Left ventricle myocardium superior (tissue), 1 donor: ENCODE measurements at regions not wholly inside any gene's neighbourhood (a gene's known extent, or its start where the extent isn't known, plus 50 kb on each side); places are given as distances from the start of the nearest gene placed in this dataset.
"Not testable (repeated sequence)": the region's sequence is repeated elsewhere in the genome, so short reads cannot be mapped to it uniquely, and the experiment has no call there.

Experiments
- ATAC-seq: fragments of 200-7000 bp; cut with Tn5 transposase; one replicate; pipeline ENCODE4 v1.9.1; 2020; ENCODE audit warnings: mild to moderate bottlenecking, moderate library complexity
- DNase-seq: peaks from one replicate; pipeline ENCODE4 v3.0.0-alpha.2; 2020
- intact Hi-C: fragments of 100-400 bp; cut with micrococcal nuclease; formaldehyde crosslinking; loops from one replicate; pipeline ENCODE4 v1.11.0; 2022
- donor health status: DM: no; HTN: yes; CAD: no; lungs with severe emphysema.

DNA sequence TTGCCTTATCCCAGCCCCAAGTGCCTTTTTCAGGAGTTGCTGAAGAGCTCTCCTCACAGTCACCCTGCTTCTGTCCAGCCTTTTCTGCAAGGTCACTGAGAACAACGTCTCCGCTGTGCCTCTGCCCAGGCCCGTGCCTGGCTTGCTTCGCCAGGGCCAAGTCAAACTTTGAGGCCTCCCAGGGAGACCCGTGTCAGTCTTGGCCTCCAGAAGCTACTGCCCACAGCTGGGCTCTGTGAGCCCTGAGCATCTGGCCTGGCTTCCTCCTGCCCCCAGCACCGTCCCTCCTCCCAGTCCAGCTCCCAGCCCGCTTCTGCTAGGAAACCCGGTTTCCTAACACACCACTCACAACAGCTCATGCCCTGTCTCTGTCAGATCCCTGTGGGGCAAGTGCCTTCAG is 165.9 kb downstream of the TEX29 start:
- ATAC-seq, result no peak
- intact Hi-C loops, result no loop called here
- DNase-seq, result no peak

GRCh38 chr13:111486801-111487200 is 166.4 kb downstream of the TEX29 start:
- no peak for ATAC-seq
- intact Hi-C loops, result no loop called here

GRCh38 chr13:111488486-111489132 is 168.2 kb downstream of the TEX29 start:
- DNase-seq (no peak), ATAC-seq (no peak)
- intact Hi-C loops, result no loop called here

More at GRCh38 chr13:111486801-111487200, 166.4 kb downstream of the TEX29 start:
- no peak for DNase-seq

DNA sequence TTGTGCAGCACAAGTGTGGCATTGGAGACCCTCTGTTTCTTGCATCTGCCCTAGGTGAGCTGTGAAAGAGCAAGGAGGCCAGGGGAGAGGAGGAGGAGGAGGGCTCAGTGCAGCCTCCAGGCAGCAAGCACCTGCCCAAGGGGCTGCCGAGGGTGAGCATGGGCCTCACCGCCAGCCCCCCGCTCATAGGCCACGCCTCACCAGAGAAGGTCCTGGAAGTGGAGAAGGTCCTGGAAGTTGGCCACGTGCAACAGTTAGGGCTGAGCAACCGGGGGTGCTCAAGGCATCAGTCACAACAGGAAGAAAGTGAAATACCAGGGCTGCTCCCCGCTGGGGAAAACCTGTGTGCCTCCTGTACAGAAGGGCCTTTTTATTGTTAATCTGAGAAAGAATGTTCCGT is 168.9 kb downstream of the TEX29 start:
- DNase-seq (no peak), ATAC-seq (no peak)
- intact Hi-C loops, result no loop called here

GRCh38 chr13:111490611-111491010 is 170.2 kb downstream of the TEX29 start:
- DNase-seq, result no peak

GRCh38 chr13:111491021-111491420 is 170.6 kb downstream of the TEX29 start:
- no peak for ATAC-seq
- DNase-seq, result no peak
- intact Hi-C loops, result no loop called here

More at GRCh38 chr13:111490611-111491010, 170.2 kb downstream of the TEX29 start:
- ATAC-seq, result no peak
- intact Hi-C loops, result no loop called here

- ATAC-seq (no peak), DNase-seq (no peak)
- intact Hi-C loops, result no loop called here
These were observed 171.2 kb downstream of the TEX29 start for GRCh38 chr13:111491659-111492058.

GRCh38 chr13:111492341-111492950 is 172.0 kb downstream of the TEX29 start:
- ATAC-seq (no peak), DNase-seq (no peak)
- intact Hi-C loops, result no loop called here

DNA sequence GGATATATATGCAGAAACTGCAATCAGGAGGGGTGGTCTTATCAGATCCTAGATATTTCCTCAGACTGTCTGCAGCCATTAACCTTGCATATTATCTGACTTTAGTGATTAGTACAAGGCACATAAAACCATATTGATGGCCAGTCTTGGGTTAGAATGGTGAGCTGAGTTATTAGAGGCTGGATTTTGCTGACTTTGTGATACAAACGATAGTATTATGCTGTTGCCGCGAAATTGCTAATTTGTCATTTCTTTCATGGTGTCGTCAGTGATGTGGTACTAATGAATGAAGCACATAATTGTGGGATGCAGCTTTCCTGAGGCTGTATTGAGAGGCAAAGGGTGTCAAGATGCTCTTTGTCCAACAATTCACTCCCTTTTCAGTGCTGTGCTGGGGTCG is 172.5 kb downstream of the TEX29 start:
- DNase-seq (no peak), ATAC-seq (no peak)
- intact Hi-C loops, result no loop called here

GRCh38 chr13:111493468-111493867 is 173.0 kb downstream of the TEX29 start:
- intact Hi-C loops, result no loop called here
- ATAC-seq (no peak), DNase-seq (no peak)

GRCh38 chr13:111494641-111495040 is 174.2 kb downstream of the TEX29 start:
- DNase-seq, result no peak
- intact Hi-C loops, result no loop called here
- ATAC-seq, result no peak

GRCh38 chr13:111501596-111502535 is 181.4 kb downstream of the TEX29 start:
- intact Hi-C loops, ATAC-seq, DNase-seq: not testable (repeated sequence)

GRCh38 chr13:111502957-111503356 is 182.5 kb downstream of the TEX29 start:
- DNase-seq (no peak), ATAC-seq (no peak)
- intact Hi-C loops, result no loop called here

GRCh38 chr13:111503376-111503775 is 182.9 kb downstream of the TEX29 start:
- DNase-seq (no peak), ATAC-seq (no peak)
- intact Hi-C loops, result no loop called here

DNA sequence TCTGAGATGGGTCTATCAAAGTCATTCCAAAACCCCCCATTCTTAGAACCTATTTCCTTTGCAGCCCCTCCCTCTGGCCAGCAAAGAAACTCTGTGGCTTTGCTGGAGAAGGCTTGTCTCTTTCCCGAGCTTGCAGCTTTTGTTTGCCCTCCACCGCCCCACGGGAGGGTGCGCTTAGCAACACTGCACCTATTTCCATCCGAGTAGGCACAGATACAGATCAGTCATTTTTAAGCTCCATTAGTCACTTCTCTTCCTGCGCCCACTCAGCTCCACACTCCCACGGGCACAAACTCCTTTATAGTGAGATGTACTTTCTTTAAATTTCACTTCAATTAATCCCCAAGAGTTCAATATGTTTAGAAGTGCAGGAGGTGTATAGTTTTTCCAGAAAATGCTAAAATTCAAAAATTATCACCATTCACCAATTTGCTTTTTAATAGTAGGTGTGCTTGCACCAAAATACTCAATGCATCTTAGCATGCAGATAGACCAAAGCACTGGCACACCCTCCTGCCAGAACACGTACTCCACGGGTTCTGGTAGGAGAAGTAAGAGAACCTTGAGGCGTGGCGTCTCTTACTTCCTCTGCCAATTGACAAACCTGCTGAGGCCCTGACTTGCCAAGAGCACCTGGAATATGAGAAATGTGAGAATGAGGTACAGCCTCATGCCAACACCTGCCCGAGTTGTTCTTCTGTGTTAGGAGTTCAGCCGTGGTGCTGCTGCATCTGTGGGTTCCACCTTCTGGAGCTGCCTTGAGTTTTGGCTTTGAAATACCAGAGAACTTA is 183.7 kb downstream of the TEX29 start:
- ATAC-seq, result no peak
- intact Hi-C loops, result no loop called here
- DNase-seq, result no peak

DNA sequence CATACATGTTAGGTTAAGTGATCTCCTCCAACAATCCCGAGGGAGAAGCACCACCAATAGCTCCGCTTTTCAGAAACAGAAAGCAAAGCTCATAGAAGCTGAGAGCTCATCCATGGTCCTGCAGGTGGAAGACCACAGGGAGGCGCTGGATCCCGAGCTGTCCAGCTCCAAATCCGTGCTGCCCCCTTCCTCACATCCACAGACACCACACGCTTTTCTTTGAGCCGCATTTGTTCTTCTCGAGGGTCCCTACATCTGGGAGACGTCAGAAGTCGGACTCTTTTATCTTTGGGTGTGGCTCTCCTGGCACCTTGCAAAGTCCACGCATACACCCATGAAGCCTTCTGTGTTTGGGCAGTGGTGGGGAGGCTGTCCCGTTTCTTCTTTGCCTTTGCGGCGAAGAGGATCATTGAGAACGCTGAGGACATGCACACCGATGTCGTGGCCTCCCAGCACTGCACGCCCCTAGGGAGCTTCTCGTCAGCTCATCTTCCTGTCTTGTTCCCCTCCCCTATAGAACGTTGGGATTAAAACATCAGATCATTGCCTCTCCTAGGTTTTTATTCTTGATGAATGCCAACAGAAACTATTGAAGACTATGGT is 184.8 kb downstream of the TEX29 start:
- intact Hi-C loops, result no loop called here
- DNase-seq (no peak), ATAC-seq (no peak)

DNA sequence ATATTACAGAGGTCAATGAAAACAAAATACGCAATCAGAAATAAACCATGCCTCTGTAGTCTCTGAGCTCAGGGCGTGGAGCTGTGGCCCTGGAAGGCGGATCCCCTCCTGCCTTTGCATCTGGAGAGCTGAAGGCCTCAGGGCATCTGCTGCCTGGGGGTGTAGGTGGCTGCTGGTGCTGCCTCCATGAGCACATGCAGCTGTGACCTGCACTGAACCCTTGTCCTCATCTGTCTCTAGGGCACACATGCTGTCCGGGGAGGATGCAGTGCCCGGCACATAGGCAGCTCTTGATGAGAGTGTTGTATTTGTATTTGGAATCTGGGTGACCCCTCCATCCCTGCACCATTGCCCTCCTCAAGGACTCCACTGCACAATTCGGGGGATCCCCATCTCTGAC is 185.7 kb downstream of the TEX29 start:
- intact Hi-C loops, result no loop called here
- ATAC-seq, result no peak
- DNase-seq, result no peak

DNA sequence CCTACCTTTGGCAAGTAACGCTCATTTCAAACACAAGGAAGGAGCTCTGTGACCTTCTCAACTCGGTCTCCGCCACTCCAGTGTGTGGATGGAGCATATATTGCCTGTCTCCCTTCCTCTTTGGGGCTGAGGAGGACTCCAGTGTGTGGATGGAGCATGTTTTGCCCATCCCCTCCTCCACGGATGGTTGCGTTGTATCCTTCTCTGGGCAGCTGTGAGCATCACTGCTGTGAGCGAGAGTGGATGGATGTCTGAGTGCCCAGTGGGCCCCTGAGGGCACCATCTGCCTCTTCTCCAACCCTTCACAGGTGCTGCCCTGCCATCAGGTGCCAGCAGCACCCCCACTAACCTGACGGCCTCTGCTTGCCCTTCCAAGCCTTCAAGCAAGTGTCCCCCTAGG is 186.2 kb downstream of the TEX29 start:
- DNase-seq (no peak), ATAC-seq (no peak)
- intact Hi-C loops, result no loop called here
